GM19025 (cell line): ENCODE measurements at regions not wholly inside any gene's neighbourhood (a gene's known extent, or its start where the extent isn't known, plus 50 kb on each side); places are given as distances from the start of the nearest gene placed in this dataset.

Source experiments
- ATAC-seq: cut with Tn5 transposase; IDR thresholded peaks from one replicate; pipeline ENCODE4 v1.9.1; 2021; ENCODE audit warnings: mild to moderate bottlenecking, low read depth, moderate library complexity; ENCODE audit not compliant: unreplicated experiment

- ATAC-seq = no peak
Measured at GRCh38 chr15:93894438-93895036, 336.8 kb upstream of the MCTP2 start.

GRCh38 chr15:93887151-93887550 lies 344.2 kb upstream of the MCTP2 start:
- no peak for ATAC-seq

- no peak for ATAC-seq
Measured at GRCh38 chr15:93882779-93883178, 348.6 kb upstream of the MCTP2 start.

GRCh38 chr15:93882141-93882540 lies 349.2 kb upstream of the MCTP2 start:
- ATAC-seq = no peak

- ATAC-seq = no peak
Measured at GRCh38 chr15:93881310-93881709, 350.1 kb upstream of the MCTP2 start.

- ATAC-seq = no peak
Measured at GRCh38 chr15:93880358-93880757, 351.0 kb upstream of the MCTP2 start.

- no peak for ATAC-seq
Measured at GRCh38 chr15:93870583-93870982, 360.8 kb upstream of the MCTP2 start.

GRCh38 chr15:93866948-93867347 lies 364.4 kb upstream of the MCTP2 start:
- ATAC-seq = no peak

- no peak for ATAC-seq
Measured at GRCh38 chr15:93866476-93866875, 364.9 kb upstream of the MCTP2 start.

- no peak for ATAC-seq
Measured at GRCh38 chr15:93865586-93865985, 365.8 kb upstream of the MCTP2 start.

- ATAC-seq = no peak
Measured at GRCh38 chr15:93862791-93863190, 368.6 kb upstream of the MCTP2 start.

- ATAC-seq = no peak
Measured at GRCh38 chr15:93861956-93862741, 369.2 kb upstream of the MCTP2 start.

GRCh38 chr15:93861413-93861812 lies 369.9 kb upstream of the MCTP2 start:
- no peak for ATAC-seq

- ATAC-seq = no peak
Measured at GRCh38 chr15:93860701-93861100, 370.7 kb upstream of the MCTP2 start.

GRCh38 chr15:93859176-93859575 lies 372.2 kb upstream of the MCTP2 start:
- ATAC-seq = no peak

- no peak for ATAC-seq
Measured at GRCh38 chr15:93855181-93855826, 376.1 kb upstream of the MCTP2 start.

GRCh38 chr15:93854088-93854487 lies 377.3 kb upstream of the MCTP2 start:
- ATAC-seq = no peak

- ATAC-seq = no peak
Measured at GRCh38 chr15:93852761-93853160, 378.6 kb upstream of the MCTP2 start.

- no peak for ATAC-seq
Measured at GRCh38 chr15:93848490-93848889, 382.9 kb upstream of the MCTP2 start.

- ATAC-seq = no peak
Measured at GRCh38 chr15:93848076-93848475, 383.3 kb upstream of the MCTP2 start.

GRCh38 chr15:93846148-93846547 lies 385.2 kb upstream of the MCTP2 start:
- ATAC-seq = no peak

- ATAC-seq = no peak
Measured at GRCh38 chr15:93837450-93837849, 393.9 kb upstream of the MCTP2 start.
